Embryonic facial prominence (tissue), 1 donor: ENCODE measurements at regions not wholly inside any gene's neighbourhood (a gene's known extent, or its start where the extent isn't known, plus 50 kb on each side); places are given as distances from the start of the nearest gene placed in this dataset.

Experiments
- DNase-seq: peaks from one replicate; pipeline ENCODE4 v3.0.0-alpha.2; 2016; ENCODE audit errors: extremely low spot score

DNA sequence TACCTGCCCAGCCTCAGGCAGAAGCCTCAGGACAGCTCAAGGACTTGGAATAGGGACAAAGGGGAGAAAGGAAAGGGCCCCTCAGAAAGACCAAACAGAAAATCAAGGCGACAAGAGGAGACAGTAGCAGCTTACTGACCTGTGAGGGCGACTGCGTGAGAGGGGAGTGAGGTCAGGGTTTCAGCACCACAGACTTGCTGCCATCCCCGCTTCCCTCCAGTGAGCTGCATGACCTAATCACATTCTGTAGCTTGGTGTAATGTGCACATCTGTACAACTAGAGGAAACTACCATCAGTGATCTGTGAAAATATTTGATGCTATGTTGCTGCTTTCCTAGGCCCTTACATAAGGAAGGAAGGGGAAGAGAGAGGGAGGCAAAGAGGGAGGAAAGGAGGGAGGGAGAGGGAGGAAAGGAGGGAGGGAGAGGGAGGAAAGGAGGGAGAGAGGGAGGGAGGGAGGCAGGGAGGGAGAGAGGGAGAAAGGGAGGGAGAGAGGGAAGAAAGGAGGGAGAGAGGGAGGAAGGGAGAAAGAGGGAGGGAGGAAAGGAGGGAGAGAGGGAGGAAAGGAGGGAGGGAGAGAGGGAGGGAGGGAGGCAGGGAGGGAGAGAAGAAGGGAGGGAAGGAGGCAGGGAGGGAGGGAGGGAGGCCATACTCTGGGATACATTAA lies 404.9 kb upstream of the CDH5 start:
- no peak for DNase-seq

DNA sequence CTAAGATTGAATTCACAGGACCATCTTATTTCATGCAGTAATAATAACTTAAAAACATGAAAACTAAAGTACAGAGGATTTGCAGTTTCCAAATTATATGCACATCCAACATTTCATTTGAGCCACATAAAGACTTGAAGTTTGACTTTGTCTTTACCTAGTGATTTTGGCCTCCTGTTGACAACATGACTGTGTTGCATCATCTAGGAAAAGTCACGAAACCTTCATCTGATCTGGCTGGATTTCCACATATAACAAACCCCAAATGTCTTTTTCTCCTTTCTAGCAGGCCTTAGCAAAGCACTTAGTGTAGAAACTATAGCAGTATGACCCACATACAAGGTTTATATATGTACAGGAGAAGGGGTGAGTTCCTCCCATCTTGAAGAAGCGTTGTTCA lies 406.5 kb upstream of the CDH5 start:
- no peak for DNase-seq

DNA sequence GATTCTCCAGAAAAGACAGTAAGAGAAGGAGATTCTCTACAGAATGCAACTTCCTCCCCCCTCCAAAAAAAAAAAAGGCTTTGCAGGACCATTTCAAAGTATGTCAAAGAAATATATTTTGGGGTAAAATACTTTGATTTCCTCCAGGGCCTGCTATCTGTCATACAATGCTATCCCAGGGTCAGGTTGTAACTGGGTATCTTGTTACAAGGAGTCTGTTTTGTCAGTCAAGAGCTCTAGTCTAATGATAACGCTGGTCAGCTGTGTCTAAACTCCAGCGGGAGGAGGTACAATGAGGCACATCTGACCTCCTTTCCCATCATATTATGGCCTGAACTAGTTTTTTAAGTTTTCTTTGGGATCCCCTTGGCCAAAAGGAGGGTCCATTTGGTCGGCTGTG lies 408.4 kb upstream of the CDH5 start:
- DNase-seq, result no peak

- DNase-seq, result no peak
Observed at GRCh38 chr16:65956100-65956499, 410.4 kb upstream of the CDH5 start.

DNA sequence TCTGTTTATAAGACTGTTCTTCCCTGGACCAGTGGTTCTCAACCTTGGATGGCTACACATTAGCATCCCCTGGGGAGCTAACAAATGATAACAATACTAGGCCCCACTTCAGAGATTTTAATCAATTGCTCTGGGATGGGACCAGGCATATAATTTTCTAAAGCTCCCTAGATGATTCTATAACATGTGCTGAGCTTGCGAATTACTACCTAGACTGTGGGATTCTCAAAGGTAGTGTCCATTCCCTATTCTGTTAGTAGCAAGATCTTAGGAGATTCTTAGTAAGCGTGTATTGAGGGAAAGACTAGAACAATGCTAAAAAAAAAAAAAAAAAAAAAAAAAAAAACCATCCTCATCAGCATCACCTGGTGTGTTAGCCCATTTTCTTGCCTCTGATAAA lies 412.0 kb upstream of the CDH5 start:
- no peak for DNase-seq

- DNase-seq, result no peak
Observed at GRCh38 chr16:65950211-65950610, 416.3 kb upstream of the CDH5 start.

DNA sequence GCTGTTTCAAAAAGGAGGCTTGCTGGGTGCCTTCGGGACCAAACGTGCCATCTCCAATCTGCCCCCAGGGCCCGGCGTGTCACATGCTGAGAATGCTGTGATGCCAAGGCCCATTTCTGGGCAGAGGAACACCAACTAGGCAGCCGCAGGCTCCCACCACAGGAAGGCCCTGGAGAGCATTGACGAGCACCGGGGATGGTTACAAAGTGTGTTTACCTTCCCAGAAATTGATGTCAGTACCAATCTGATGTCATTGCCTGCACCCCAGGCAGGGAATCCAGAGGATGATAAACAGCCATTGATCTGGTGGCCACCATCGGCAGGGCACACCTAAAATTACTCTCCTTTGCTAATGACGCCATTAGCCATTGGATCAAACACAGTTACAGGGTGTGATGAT lies 418.1 kb upstream of the CDH5 start:
- no peak for DNase-seq

GRCh38 chr16:65947951-65948350 lies 418.5 kb upstream of the CDH5 start:
- no peak for DNase-seq

DNA sequence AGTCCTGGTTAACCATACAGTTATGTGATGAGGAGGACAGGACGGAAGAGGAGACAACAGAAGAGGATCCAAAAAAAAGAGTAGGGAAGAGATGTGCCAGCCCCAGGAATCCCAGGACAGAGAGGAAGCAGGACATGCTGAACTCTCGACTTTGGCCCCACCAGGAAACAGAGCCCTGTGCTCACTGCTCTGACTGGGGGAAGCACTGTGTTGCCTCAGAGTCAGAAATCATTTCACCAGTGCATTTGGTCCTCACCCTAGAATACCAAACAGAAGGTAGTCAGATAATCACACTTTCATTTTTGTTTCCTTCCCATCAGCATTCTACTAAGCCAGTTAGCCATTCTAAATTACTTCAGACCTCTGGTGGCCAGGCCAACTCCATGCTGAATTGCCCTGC lies 421.0 kb upstream of the CDH5 start:
- no peak for DNase-seq

DNA sequence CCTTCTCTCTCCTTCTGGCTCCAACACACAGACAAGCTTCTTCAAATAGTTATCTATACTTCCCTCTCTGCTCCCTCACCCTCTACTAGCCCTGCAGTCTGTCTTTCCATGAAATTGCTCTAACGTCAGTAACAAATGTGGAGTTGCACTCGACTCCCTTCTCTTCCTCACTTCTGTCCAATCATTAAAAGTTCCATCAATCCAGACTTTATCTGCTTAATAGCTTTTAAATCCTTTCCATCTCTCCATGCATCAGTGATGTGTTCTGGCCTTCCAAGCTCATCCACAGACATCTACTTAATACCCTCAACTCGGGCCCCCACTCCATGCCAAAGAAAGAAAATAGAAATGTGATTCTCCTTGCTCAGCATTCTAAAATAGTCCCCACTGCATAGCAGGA lies 422.1 kb upstream of the CDH5 start:
- no peak for DNase-seq

DNA sequence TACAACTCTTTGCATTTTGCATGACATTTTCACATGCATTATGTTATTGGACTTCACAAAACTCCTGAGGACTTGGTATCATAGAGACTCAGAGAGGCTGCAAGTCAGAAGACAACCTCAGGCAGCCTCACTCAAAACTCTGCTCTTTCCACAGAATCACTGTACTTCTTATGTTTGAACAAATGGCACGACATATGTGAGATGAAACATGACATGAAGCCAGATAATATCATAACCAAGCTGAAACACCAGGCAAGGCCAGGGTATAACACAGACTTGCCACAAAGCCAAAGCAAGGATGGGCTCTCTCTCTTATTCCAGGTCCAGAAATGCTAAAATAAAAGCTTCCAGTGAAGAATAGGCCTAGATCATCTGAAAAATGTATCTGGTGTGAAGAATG lies 425.8 kb upstream of the CDH5 start:
- DNase-seq, result no peak

DNA sequence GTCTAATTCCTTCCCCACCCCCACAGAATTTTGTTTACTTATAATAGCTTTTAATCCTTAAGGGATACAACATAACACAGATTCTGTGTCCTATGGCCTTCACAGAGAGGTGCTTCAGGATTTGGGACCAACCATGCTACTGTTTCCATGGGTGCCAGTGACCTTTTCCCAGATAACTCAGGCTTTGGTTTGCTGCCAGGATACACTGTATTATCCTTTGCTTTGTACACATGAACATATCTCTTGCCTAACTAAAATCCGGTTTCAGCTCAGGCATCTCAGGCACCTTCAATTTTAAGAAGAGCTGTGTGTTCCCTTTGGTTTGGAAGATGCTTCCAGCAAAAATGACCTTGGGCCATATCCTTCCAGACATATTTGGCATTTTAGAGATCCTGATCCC lies 428.4 kb upstream of the CDH5 start:
- DNase-seq, result no peak

GRCh38 chr16:65937455-65937854 lies 429.0 kb upstream of the CDH5 start:
- DNase-seq, result no peak

- DNase-seq, result no peak
Observed at GRCh38 chr16:65936096-65936495, 430.4 kb upstream of the CDH5 start.

DNA sequence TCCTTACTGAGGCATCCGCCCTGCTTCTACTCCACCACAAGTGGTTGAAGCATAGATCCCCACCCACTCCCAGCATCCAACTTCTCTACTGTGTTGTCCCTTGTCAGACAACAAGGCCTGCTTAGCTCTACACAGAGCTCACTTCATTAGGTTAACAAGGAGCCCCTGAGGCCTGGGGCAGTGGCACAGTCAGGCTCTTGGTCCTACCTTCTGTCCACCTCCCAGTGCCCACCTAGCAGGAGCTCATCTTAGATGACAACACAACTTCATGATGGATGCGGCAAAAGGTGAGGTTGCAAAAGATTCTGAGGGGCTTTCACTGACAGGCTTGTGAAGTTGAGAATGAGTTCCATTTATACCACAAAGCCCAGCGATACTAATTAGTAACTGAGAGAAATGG lies 432.0 kb upstream of the CDH5 start:
- no peak for DNase-seq

DNA sequence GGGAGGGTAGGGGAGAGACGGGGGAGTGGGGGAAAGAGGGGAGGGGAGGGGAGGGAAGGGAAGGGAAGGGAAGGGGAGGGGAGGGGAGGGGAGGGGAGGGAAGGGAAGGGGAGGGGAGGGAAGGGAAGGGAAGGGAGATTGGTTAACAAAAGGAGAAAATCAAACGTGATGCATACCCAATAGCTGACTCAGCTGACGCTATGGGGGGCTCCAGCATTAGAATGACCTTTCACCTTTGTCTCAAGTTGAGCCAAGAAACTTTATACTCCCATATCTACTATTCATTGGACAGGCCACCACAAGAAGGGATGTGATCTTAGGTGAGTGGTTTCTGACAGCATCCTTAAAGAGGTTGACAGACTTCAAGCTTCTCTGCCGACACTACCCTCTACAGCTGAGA lies 432.8 kb upstream of the CDH5 start:
- no peak for DNase-seq

DNA sequence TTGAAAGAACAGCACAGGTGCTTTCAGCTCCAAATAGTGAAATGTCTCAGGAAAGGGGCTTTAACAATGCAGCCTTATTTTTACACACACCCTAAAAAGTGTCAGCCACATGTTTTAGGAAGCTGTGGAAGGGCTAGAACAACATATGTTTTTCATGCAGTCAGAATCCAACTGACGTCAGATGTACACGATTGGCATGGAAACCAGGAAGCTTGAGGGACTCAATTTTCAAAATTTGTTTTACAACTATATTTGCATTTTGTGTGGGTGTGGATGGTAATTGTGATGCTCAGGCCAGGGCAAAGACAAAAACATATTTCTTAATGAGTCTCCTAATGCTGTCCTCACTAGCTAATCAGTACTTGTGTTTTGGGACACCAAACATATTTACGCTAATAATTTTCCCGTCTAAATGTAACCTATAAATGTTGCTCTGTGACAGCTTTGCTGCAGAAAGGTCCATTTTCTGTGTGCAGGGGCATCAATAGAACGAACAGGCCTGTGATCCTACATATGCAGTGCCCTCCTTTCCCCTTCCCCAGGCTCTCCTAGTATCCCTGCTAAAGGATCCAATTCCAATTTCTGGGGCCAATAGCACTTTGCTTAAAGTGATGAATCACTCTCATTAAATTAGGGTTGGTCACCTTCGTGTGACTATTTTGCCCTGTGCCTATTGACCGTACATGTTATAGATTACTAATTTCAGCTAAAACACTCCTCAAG lies 434.0 kb upstream of the CDH5 start:
- no peak for DNase-seq

DNA sequence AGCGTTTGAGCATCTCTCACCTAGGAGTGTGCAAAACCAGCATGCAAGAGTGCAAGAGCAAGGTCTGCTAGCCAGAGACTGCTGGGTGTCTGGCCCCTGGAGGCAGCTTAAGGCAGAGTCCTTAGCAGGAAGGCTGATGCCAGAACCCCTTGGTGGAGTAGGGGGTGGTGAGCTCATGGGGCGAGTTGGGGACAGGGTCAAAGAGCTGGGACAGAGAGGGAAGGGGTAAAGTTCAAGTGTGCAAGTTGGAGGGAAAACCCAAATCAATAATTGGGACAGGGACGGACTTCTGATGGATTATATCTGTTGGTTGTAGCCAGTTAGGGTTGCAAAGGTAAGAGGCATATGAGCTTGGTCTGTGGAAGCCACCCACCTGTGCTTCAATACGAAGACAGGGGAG lies 443.6 kb upstream of the CDH5 start:
- no peak for DNase-seq

GRCh38 chr16:65919986-65920376 lies 446.5 kb upstream of the CDH5 start:
- no peak for DNase-seq

DNA sequence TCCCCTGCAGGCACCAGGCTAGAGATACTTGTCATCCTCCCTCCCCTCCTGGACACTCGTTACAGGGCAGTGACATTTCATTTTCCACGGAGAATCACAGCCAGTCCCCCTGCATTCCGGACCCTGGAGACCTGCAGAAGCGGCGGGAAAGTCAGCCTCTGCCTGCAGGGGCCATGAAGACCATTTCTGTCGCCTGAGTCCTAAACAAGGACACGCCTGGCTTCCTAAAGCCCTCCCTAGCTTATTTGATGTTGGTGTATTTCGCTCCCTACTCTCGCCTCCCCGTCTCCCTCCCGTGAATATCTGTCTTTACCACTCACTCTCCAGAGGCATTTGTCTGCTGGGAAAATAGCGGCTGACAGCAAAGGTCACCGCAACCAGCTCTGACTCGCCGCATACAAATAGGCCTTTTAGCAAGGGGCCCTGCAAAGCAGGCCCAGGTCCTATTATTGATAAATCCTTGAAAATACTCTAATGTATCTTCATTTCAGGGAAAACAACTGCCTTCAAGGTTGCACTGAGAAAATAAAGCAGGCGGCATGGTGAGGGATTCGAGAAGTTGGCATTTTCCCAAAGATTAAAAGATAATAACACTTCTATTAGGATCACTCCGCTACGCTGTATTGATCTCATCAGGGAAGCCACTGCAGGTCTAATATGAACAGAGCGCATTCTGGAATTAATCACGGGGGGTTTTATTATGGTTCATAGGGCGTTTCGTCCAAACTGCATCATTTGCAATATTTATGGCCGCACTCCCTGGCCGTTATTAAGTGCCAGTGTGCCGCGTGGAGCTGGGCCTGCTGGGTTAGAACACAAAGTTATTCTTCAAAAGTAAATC lies 447.1 kb upstream of the CDH5 start:
- DNase-seq, result no peak

- DNase-seq, result no peak
Observed at GRCh38 chr16:65917466-65917865, 449.0 kb upstream of the CDH5 start.

- no peak for DNase-seq
Observed at GRCh38 chr16:65916995-65917394, 449.5 kb upstream of the CDH5 start.

DNA sequence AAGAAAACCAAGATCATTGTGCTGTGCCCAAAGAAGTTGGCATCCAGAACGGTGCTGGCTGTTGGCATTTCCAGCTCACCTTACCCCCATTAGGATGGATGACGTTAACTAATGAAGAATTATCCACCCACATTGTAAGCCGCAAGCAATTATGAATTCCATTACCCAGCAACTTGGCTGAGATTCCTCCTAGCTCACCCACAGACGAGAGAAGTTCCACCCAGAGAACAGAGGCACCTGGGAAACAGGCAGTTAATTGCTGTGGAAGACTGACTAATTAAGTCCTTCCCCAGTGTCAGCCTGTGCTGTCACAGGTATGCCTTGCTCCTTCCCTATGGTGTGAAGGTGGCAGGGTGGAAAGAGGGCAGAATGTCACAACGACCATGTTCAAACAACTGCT lies 456.2 kb upstream of the CDH5 start:
- no peak for DNase-seq
